ENCODE measurements at regions not wholly inside any gene's neighbourhood (a gene's known extent, or its start where the extent isn't known, plus 50 kb on each side); places are given as distances from the start of the nearest gene placed in this dataset.

DNA sequence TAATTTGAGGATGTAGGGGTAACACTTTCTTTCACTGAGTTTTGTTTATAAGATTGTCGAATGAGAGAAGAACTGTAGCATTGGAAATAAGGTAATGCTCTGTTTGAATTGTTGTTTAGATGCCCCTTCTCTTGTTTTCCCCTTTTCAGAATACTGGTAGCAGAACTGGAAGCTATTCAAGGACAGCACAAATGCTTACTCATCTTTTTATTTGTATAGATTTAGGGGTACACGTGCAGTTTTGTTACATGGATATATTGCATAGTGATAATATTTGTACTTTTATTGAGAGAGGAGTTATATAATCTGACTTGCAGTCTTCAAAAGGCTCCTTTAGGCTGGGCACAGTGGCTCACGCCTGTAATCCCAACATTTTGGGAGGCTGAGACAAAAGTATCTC lies 145.4 kb upstream of the HAND2 start:
- Histone ChIP-seq H3K56ac (ENCODE audit: insufficient read length, low read depth, low read length) (no peak overlapping the region), H4K8ac (replicated peaks; ENCODE audit: insufficient read length, low read depth, low read length) (no peak overlapping the region), H4K20me1 (ENCODE audit: control insufficient read depth, insufficient read depth, insufficient read length) (no peaks in the 10 kb centered on the region), H2BK5ac (ENCODE audit: insufficient read length, low read length) (no peak overlapping the region), H3K18ac (ENCODE audit: insufficient read length, low read depth, low read length) (no peak overlapping the region), H3K23me2 (ENCODE audit: insufficient read length, low read depth, low read length, poor library complexity, severe bottlenecking) (no peaks in the 10 kb centered on the region), H3K27me3 (ENCODE audit: insufficient read depth, low read length) (no peaks in the 10 kb centered on the region), H2BK12ac (ENCODE audit: insufficient read length, low read depth, low read length) (no peak overlapping the region), H3K4ac (ENCODE audit: low read depth, low read length) (no peak overlapping the region), H3T11ph (ENCODE audit: low read length) (no peak overlapping the region), H3K4me1 (ENCODE audit: insufficient read depth, low read length) (no peaks in the 10 kb centered on the region), H3K79me2 (ENCODE audit: insufficient read depth, low read length) (no peaks in the 10 kb centered on the region), H2AK5ac (ENCODE audit: insufficient read length, low read length) (no peak overlapping the region), H3K79me1 (ENCODE audit: insufficient read depth, low read depth, low read length, poor library complexity, severe bottlenecking) (no peaks in the 10 kb centered on the region), H3K14ac (ENCODE audit: insufficient read depth, low read length) (no peak overlapping the region), H3K9me3 (ENCODE audit: control insufficient read depth, low read depth, low read length) (no peaks in the 10 kb centered on the region), H3K9ac (ENCODE audit: extremely low read depth, insufficient read length, low read length) (no peak overlapping the region), H2BK120ac (ENCODE audit: low read depth, low read length, poor library complexity, severe bottlenecking) (no peak overlapping the region), H3K27ac (ENCODE audit: insufficient read length, low read depth, low read length) (no peak overlapping the region), H3K4me2 (ENCODE audit: insufficient read depth, insufficient read length, low read length) (no peak overlapping the region), H4K5ac (ENCODE audit: insufficient read length, low read depth, low read length) (no peak overlapping the region), H2BK15ac (ENCODE audit: low read depth, low read length) (no peak overlapping the region), H3K23ac (ENCODE audit: insufficient read length, low read depth, low read length) (no peak overlapping the region), H2AFZ (ENCODE audit: low read length) (no peak overlapping the region), H2BK20ac (ENCODE audit: low read depth, low read length, poor library complexity, severe bottlenecking) (no peak overlapping the region), H4K91ac (ENCODE audit: insufficient read length, low read depth, low read length) (no peak overlapping the region)
- H3K36me3 Mint-ChIP-seq (ENCODE audit: insufficient read depth in 1 of 3, low read depth in 3 of 3): no peaks in the 10 kb centered on the region
- H3K4me3 Mint-ChIP-seq: no peak overlapping the region
- no peaks in the 10 kb centered on the region for H3K4me1 Mint-ChIP-seq
- WGBS (ENCODE audit: extremely low coverage, insufficient read length, low lambda C conversion rate): no CpG with 5 or more reads among the region's 3 CpGs
- H3K27me3 Mint-ChIP-seq (ENCODE audit: low read depth): no peaks in the 10 kb centered on the region
- H3K27ac Mint-ChIP-seq: no peak overlapping the region
- DNase-seq: no peak
- H3K9me3 Mint-ChIP-seq: no peaks in the 10 kb centered on the region
- TF ChIP-seq CTCF (conservative IDR thresholded peaks at IDR 0.05): no peak
